GM21423 (cell line): ENCODE measurements at regions not wholly inside any gene's neighbourhood (a gene's known extent, or its start where the extent isn't known, plus 50 kb on each side); places are given as distances from the start of the nearest gene placed in this dataset.
A peak's percentile ranks its signal among the peaks of the same experiment; 100 is the strongest.
"Not testable (repeated sequence)": the region's sequence is repeated elsewhere in the genome, so short reads cannot be mapped to it uniquely, and the experiment has no call there.

Source experiments
- ATAC-seq: cut with Tn5 transposase; IDR thresholded peaks from one replicate; pipeline ENCODE4 v1.9.1; 2021; ENCODE audit warnings: mild to moderate bottlenecking, moderate library complexity; ENCODE audit not compliant: unreplicated experiment

DNA sequence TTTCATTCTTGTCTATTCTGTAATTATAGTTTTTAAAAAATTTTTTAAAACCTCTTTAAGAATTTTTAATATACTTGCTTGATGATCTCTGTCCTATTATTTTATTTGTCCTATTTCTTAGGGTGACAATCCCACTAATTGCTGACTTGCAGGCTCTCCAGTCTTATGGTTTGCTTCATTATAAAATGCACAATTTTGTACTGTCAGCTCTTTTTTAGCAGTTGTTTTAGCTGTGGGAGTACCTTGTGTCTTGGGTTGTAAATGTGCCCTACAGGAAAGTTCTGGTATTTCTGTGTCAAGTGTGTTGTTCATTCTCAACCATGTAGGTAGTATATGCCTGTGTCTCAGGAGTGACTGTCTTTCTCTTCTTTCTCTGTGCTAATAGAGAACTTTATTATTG is 118.2 kb upstream of the IL15 start:
- ATAC-seq, result no peak

DNA sequence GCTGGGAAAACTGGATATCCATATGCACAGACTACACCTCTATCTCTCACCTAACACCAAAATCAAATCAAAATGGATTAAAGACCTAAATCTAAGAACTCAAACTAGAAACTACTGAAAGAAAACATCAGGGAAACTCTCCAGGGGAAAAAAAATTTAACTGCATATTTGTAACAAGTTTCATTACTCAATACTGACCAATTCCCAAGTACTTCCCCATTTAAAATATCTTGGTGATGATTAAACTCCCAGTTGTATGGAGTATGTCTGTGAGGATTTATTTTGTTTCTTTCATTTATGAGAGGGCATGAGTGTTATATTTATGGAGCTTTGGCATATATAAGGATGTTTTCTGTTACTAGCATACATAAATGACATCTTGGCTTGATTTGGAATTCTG is 112.3 kb upstream of the IL15 start:
- ATAC-seq, result no peak

DNA sequence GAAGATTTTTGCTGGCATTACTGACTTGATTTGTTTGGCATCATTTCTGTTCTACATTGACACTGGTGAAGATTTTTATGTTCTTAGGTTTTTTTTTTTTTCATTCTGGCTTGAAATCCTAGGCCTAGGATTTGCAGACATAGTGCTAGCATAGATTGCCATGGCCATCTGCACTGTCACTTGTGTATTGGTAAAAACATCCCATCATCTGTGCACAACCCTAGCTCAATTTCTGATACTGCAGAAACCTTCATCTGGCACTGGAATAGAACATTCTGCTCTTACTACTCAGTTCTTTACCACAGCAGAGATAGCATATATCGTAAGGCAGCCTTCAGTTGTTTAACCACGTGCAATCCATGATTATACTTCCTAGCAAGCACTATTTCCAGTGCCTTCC is 111.5 kb upstream of the IL15 start:
- ATAC-seq, result no peak

DNA sequence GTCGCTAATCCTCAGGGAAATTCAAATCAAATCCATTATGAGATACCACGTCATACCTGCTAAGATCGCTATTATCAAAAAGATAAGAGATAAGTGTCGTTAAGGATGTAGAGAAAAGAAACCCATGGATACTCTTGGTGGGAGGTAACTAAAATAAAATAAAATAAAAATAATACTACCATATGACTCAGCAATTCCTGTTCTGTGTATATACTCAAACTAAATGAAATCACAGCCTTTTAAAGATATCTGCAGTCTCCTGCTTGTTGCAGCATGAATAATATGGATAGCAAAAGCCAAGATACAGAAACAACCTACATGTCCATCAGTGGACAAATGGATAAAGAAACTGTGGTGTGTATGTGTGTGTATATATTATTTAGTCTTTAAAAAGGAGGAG is 105.8 kb upstream of the IL15 start:
- ATAC-seq, result no peak

DNA sequence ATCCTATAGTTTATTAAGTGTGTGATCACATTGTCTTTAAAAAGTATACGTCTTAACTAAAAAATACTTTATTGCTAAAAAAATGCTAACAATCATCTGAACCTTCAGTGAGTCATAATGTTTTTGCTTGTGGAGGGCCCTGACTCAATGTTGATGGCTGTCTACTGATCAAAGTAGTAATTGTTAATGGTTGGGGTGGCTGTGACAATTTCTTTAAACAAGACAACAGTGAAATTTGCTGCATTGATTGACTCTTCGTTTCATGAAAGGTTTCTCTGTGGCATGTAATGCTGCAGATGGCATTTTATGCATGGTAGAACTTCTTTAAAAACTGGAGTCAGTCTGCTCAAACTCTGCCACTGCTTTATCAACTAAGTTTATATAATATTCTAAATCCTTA is 101.4 kb upstream of the IL15 start:
- no peak for ATAC-seq

DNA sequence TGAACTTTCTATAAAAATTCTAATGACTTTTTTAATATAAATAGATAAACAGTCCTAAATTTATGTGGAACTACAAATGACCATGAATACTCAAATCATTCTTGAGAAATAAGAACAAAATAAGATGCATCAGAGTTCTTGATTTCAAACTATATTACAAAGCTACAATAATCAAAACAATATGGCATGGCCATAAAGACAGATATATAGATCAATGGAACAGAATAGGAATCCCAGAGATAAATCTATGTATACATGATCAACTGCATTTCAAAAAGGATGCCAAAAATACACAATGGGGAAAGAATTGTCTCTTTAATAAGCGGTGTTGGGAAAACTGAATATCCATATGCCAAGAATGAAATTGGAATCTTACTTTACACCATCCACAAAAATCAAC is 98.4 kb upstream of the IL15 start:
- no peak for ATAC-seq

DNA sequence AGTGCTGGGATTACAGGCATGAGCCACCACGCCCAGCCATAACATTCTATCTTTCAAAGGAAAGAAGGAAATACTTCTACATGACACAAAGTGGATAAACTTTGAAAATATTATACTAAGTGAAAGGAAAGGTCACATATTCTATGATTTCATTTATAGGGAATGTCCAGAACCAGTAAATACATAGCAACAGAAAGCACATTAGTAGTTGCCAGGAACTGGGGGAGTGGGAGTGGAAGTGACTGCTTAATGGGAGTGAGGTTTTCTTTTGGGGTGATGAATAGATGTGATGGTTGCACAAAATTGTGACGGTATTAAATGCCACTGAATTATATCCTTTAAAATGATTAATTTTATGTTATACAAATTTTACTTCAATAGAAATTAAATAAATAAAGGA is 95.7 kb upstream of the IL15 start:
- ATAC-seq, result no peak

DNA sequence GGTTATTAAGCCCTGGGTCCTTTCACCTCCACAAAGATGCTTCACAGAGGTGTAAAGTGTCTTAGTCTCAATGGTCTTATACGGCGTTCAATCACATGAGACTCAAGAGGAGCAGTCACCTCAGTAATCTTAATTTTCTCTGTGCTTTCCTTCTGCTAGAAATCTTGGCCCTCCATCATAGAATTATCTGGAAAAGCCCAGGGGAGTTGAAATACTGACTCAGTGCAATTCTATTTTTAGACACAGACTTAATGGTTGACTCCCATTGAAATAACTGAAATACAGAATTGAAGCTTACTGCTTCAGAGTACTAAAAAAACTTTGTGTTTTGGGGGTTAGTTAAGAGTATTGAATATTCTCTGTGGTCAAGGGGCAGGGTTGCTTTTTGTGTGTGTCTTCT is 94.5 kb upstream of the IL15 start:
- no peak for ATAC-seq

DNA sequence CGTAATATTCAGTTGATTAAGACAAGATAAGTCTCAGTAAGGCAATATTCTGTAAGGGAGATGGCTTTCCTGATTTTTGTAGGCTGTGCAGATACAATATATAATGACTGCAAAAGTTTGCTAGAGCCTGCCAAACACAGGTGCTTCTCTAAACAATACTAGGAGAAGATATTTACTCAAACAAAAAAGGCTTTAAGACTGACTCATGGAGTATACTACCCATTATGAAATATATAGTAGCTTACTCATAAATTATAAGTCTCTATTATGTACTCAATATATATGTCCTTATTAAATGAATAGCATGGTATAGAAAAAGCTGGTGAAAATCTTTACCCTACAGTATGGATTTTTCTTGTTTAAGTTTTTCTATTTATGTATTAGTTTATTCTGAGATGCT is 93.2 kb upstream of the IL15 start:
- no peak for ATAC-seq

DNA sequence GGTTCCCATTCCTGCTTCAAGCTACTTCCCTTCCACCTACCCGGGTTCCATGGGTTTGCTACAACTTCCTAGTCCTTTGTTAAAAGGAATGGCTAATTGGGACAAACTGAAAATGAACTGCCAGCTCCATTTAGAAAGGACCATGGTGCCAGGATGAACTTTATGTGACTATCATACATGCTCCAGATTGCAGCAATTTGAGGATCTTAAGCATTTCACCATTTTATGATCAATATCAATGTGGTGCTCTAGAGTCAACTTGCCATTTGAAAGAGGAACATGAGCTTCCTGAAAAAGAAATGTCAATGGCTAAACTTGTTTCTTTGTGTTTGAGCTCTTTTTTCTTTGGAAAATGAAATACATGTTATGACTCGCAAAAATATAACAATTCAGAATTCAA is 92.7 kb upstream of the IL15 start:
- ATAC-seq, result no peak

DNA sequence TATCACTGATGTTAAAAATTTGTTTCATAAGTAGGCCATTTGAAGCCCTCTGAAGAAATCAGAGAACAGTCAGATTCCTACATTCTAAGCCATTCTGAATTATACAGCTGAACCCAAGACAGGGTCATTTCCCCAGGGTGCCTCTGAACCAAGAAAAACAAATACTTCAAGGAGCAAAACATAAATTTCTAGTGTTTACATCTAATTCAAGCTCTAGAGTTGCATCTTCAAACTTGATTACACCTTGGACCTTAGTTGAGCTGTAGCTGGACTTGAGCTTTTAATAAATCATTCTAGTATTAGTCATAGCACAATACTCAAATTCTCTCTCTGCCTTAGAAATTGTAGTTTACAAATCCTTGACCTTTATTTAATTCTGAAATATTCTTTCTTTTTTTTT is 87.6 kb upstream of the IL15 start:
- no peak for ATAC-seq

DNA sequence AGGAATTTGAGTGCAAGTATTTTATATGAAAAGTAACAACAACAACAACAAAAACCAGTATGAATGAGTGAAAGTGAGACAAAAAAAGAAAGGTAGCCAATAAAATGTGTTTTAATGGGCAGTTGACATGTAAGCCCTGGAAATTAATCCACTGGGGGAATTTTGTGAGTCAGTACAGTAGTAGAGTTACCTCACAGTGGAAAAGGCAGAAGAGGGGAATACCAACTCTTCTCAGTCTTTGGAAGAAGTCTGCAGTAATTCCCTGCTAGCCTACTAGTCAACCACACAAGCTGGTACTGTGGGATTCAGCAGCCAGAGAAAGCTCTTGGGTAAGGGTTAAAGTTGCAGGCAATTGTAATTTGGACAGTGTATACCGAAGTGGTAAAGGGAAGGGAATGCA is 76.3 kb upstream of the IL15 start:
- ATAC-seq, result peak; percentile 46

DNA sequence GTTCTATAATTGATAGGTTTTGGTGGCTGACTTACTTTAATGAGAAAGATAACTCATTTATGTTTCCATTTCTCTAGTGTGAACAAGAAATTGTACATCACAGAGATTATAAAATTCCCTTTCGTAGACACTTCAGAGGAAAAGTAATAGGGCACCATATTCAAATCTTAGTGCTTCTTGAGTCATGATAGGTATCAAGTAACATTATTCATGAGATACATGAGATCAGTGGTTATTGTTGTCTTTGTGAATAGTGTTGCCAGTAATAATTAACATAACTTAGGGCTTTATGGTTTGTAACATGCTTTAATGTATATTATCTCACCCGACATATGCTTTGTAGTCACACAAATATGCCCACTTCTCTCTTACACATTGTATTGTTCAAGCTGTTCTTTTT is 73.7 kb upstream of the IL15 start:
- ATAC-seq, result no peak

DNA sequence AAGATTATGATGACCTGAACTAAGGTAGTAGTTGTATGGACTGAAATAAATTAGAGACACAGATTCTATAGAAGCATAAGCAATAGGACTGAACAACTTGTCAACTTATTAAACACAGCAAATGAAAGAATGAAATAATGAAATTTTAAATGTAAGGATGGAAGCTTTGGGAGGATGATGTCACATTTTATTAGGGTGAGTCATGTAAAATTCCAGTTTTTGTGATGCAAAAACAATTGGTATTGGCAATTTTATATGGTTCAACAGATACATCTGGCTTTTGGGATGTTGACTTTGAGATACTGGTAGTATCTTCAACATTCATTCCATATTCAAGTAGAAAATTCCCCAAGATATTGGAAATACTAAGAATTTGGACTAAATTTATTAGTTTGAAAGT is 72.7 kb upstream of the IL15 start:
- ATAC-seq, result no peak

DNA sequence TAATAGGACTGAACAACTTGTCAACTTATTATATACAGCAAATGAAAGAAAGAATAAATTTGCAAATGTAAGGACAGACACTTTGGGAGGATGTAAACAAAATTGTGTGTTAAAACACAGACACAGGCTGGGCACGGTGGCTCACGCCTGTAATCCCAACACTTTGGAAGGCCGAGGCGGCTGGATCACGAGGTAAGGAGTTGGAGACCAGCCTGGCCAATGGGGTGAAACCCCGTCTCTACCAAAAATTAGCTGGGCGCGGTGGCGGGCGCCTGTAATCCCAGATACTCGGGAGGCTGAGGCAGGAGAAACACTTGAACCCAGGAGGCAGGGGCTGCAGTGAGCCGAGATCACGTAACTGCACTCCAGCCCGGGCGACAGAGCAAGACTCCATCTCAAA is 71.4 kb upstream of the IL15 start:
- ATAC-seq, result not testable (repeated sequence)

DNA sequence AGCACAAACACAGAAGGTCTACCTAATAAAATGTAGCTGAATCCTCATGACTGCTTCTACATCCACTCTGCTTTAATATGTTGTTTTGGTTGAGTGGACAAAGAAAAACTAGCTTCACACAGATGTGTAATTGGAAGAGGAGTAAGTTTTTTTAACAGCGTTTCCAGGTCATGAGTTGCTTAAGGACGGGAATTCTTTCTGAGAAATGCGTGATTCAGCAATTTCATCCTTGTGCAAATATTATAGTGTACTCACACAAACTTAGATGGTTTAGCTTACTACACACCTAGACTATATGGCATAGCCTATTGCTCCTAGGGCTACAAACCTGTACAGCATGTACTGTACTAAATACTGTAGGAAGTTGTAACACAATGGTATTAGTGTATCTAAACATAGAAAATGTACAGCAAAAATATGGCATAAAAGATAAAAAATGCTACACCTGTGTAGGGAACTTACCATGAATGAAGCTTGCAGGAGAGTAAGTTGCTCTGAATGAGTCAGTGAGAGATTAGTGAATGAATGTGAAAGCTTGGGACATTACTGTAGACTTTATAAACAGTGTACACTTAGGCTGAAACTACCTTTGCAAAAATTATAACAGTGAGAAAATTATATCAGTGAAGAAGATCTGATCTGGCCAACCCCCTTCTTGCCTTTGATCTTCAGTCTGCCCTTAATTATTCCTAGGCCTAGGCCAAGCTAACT is 70.8 kb upstream of the IL15 start:
- ATAC-seq, result no peak

DNA sequence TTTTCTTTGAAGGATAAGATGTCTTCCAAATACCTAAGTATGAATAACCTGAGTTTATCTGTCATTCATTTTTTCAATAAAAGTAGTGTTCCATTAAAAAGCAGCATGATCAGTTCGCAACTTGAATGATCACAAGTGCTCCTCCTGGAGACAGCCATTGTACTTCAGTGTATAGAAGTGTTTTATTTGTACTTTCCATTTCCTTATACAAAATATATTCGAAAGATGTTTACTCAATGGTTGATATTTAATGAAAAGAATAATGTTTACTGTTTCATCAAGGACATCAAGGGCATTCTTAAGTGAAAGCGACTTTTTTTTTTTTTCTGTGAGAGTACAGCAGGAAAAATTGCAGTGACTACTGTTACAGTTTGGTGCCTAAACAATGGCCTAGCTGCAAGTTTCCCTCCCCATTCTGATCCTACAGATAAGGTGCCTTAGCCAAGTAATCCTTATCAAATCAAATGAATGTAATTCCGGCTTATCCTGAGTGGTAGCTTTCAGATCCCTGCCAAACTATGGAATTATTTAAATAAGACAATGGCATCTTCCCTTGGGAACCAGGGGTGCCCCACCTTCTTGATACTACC is 69.0 kb upstream of the IL15 start:
- no peak for ATAC-seq

DNA sequence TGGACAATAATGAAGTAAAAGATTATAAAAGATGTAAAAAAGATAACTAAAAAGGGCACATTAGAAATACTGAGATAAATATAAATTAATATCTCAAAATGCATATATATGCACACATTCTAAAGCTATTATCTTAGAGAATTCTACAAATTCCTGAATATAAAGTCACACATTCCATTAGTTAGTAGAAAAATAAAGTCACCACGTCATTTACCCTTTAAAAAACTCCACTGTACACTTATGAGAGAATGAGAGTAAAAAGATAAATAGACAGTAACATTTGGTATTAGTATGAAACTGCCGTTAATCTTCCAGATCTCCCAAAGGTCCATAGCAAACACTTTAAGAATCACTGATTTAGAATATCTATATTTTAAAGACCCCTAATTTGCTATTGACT is 67.2 kb upstream of the IL15 start:
- ATAC-seq, result no peak

DNA sequence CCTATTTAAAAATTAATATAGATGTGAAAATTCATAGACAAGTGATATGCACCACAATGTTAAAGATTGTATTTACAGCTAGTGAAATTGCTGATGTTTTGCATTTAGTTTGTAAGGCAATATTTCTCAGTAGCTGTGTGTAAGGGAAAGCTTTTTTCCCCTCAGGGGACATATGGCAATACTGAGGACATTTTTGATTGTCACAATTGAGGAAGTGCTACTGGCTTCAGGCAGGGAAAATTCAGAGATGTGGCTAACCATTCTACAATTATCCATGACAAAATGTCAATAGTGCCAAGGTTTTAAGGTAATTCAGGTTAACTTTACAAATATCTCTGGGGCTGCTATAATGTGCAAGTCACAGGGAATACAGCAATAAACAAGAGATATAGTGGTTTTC is 66.1 kb upstream of the IL15 start:
- no peak for ATAC-seq

DNA sequence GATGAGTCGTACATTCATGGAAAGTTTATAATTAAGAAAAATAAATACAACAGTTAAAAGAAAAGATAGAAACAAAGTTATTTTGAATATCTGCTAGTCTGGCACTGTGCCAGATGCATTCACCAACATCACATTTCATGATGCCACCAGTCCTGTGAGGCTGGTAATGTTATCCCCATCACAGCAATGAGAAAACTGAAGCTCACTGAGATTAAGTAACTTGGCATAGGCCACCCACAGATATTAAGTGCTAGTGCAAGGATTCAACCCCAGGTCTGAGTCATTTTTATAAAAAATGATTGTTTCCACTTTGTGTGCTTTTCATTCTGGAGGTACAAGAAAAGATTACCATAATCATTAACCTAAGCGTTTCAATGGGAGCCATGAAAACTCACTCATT is 65.0 kb upstream of the IL15 start:
- no peak for ATAC-seq

DNA sequence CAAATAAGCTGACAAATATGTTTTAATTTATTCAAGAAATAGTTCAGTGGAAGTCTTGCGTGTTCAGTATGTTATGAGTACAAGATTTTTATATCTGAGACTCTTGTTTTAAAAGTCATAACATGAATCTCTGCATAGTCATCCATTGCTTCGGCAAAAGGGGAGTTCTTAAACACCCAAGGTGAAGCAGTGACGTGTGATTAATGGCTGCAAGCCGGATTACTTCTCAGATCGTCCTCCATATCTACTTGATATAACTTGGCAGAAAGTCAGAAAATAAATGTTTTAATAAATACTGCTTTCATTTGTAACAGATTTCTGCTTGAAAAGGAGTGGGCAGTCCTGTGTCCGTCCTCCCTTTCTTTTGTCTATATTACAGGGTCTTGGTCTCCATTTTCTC is 64.6 kb upstream of the IL15 start:
- ATAC-seq, result no peak

DNA sequence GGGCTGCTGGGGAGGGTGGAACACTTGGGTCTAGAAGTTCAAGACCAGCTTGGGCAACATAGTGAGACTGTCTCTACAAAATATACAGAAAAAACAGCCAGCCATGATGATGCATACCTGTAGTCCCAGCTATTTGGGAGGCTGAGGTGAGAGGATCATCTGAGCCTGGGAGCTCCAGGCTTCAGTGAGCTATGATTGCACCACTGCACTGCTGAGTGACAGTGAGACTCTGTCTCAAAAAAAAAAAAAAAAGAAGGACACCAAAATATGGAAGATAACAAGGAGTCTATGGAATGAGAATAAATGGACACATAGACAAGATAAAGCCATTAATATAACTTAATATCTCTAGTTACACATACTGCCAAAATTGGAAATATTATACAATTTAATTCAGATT is 62.7 kb upstream of the IL15 start:
- no peak for ATAC-seq

DNA sequence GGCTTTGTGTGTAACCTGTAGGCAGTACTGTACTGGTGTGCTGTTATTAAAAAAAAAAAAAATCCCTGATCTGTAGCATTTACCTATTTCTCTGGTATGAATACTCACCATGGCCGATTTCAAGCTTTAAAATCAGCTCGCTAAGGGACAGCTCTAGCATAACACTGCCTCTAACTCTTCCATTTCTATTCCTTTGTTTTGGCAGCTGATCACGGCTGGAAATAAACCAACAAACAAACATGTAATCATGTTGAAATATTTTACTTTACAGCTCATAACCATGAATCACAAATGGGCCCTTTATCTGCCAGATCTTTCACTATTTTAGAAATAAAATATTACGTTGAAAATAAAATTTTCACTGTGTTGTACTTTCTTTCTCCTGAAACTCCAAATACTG is 60.5 kb upstream of the IL15 start:
- ATAC-seq, result no peak
